Hematopoietic multipotent progenitor cell treated with erythropoietin and hydrocortisone succinate and interleukin-3 and kit ligand, for 15 days (in vitro differentiated cells): ENCODE measurements at regions not wholly inside any gene's neighbourhood (a gene's known extent, or its start where the extent isn't known, plus 50 kb on each side); places are given as distances from the start of the nearest gene placed in this dataset.
"Not testable (repeated sequence)": the region's sequence is repeated elsewhere in the genome, so short reads cannot be mapped to it uniquely, and the experiment has no call there.

Experiments
- DNase-seq: peaks from one replicate; pipeline ENCODE4 v3.0.0-alpha.2; 2015; ENCODE audit warnings: low spot score

GRCh38 chr18:43805646-43806194, 528.4 kb upstream of the SYT4 start:
- DNase-seq: no peak

GRCh38 chr18:43812627-43813026, 535.3 kb upstream of the SYT4 start:
- no peak for DNase-seq

GRCh38 chr18:43819397-43819796, 542.1 kb upstream of the SYT4 start:
- DNase-seq: no peak

- DNase-seq: no peak
These were observed 542.6 kb upstream of the SYT4 start for GRCh38 chr18:43819873-43820272.

- DNase-seq: no peak
These were observed 548.5 kb upstream of the SYT4 start for GRCh38 chr18:43825768-43826167.

GRCh38 chr18:43826215-43826614, 548.9 kb upstream of the SYT4 start:
- no peak for DNase-seq

GRCh38 chr18:43827311-43827710, 550.0 kb upstream of the SYT4 start:
- no peak for DNase-seq

- no peak for DNase-seq
These were observed 553.0 kb upstream of the SYT4 start for GRCh38 chr18:43830303-43830702.

GRCh38 chr18:43830947-43831346, 553.7 kb upstream of the SYT4 start:
- no peak for DNase-seq

- no peak for DNase-seq
These were observed 569.0 kb upstream of the SYT4 start for GRCh38 chr18:43846299-43846698.

GRCh38 chr18:43847164-43848091, 570.1 kb upstream of the SYT4 start:
- no peak for DNase-seq

GRCh38 chr18:43849831-43850230, 572.5 kb upstream of the SYT4 start:
- DNase-seq: not testable (repeated sequence)

- no peak for DNase-seq
These were observed 578.1 kb upstream of the SYT4 start for GRCh38 chr18:43855376-43855775.

- DNase-seq: no peak
These were observed 585.9 kb upstream of the SYT4 start for GRCh38 chr18:43863180-43863579.

GRCh38 chr18:43866696-43867095, 589.4 kb upstream of the SYT4 start:
- no peak for DNase-seq

- DNase-seq: no peak
These were observed 591.3 kb upstream of the SYT4 start for GRCh38 chr18:43868497-43868995.

GRCh38 chr18:43869451-43870008, 592.2 kb upstream of the SYT4 start:
- no peak for DNase-seq

GRCh38 chr18:43870626-43871025, 593.3 kb upstream of the SYT4 start:
- DNase-seq: no peak

GRCh38 chr18:43875511-43875910, 598.2 kb upstream of the SYT4 start:
- DNase-seq: no peak

- DNase-seq: no peak
These were observed 599.0 kb upstream of the SYT4 start for GRCh38 chr18:43876286-43876685.

- no peak for DNase-seq
These were observed 599.5 kb upstream of the SYT4 start for GRCh38 chr18:43876748-43877147.

- no peak for DNase-seq
These were observed 600.5 kb upstream of the SYT4 start for GRCh38 chr18:43877616-43878321.

- no peak for DNase-seq
These were observed 602.1 kb upstream of the SYT4 start for GRCh38 chr18:43879415-43879814.
